HEK293T (cell line): ENCODE measurements at regions not wholly inside any gene's neighbourhood (a gene's known extent, or its start where the extent isn't known, plus 50 kb on each side); places are given as distances from the start of the nearest gene placed in this dataset.

Source experiments
- ARNT ChIP-seq: fragments of 450-650 bp; IDR thresholded peaks from 2 replicates; pipeline ENCODE4 v1.6.1; 2017; ENCODE audit warnings: mild to moderate bottlenecking
- BHLHE40 ChIP-seq: fragments of 450-650 bp; IDR thresholded peaks from 2 replicates; pipeline ENCODE4 v1.6.1; 2016; ENCODE audit warnings: mild to moderate bottlenecking, moderate library complexity, borderline replicate concordance
- CTBP1 ChIP-seq: fragments of 450-650 bp; IDR thresholded peaks from 2 replicates; pipeline ENCODE4 v1.6.1; 2016; ENCODE audit warnings: borderline replicate concordance
- ELF4 ChIP-seq: fragments of 450-650 bp; IDR thresholded peaks from 2 replicates; pipeline ENCODE4 v1.6.1; 2017; ENCODE audit warnings: antibody characterized with exemption
- FOXA1 ChIP-seq: fragments of 450-650 bp; IDR thresholded peaks from 2 replicates; pipeline ENCODE4 v1.6.1; 2016; ENCODE audit warnings: mild to moderate bottlenecking
- FOXK2 ChIP-seq: fragments of 450-650 bp; IDR thresholded peaks from 2 replicates; pipeline ENCODE4 v1.6.1; 2016; ENCODE audit warnings: mild to moderate bottlenecking
- FOXM1 ChIP-seq: fragments of 450-650 bp; IDR thresholded peaks from 2 replicates; pipeline ENCODE4 v1.6.1; 2017; ENCODE audit warnings: mild to moderate bottlenecking, borderline replicate concordance
- L3MBTL2 ChIP-seq: fragments of 450-650 bp; conservative IDR thresholded peaks from 2 replicates; pipeline ENCODE4 v1.6.1; 2016; ENCODE audit warnings: mild to moderate bottlenecking
- LEF1 ChIP-seq: fragments of 450-650 bp; IDR thresholded peaks from 2 replicates; pipeline ENCODE4 v1.6.1; 2017; ENCODE audit warnings: mild to moderate bottlenecking, borderline replicate concordance
- PKNOX1 ChIP-seq: fragments of 450-650 bp; IDR thresholded peaks from 2 replicates; pipeline ENCODE4 v1.6.1; 2016
- SP1 ChIP-seq: fragments of 450-650 bp; IDR thresholded peaks from 2 replicates; pipeline ENCODE4 v1.6.1; 2017
- SUZ12 ChIP-seq: fragments of 450-650 bp; IDR thresholded peaks from 2 replicates; pipeline ENCODE4 v1.6.1; 2016; ENCODE audit warnings: mild to moderate bottlenecking
- TARDBP ChIP-seq: fragments of 450-650 bp; IDR thresholded peaks from 2 replicates; pipeline ENCODE4 v1.6.1; 2016

- TF ChIP-seq PKNOX1 (no peak), ARNT (no peak), BHLHE40 (no peak), FOXM1 (no peak), L3MBTL2 (no peak), SP1 (no peak), LEF1 (no peak), TARDBP (no peak), FOXA1 (no peak), SUZ12 (no peak), ELF4 (no peak), CTBP1 (no peak), FOXK2 (no peak)
These were observed 735.1 kb upstream of the LCORL start for GRCh38 chr4:18756671-18757070.
